BE2C (cell line): ENCODE measurements at regions not wholly inside any gene's neighbourhood (a gene's known extent, or its start where the extent isn't known, plus 50 kb on each side); places are given as distances from the start of the nearest gene placed in this dataset.
"Not testable (repeated sequence)": the region's sequence is repeated elsewhere in the genome, so short reads cannot be mapped to it uniquely, and the experiment has no call there.

ENCODE experiments used
- DNase-seq: peaks from one replicate; pipeline ENCODE4 v3.0.0-alpha.2; 2020
- H3K27me3 ChIP-seq: fragments of 250-450 bp; sonication (Bioruptor Pico); 2 replicates; pipeline ENCODE4 v1.5.1; 2020; ENCODE audit warnings: mild to moderate bottlenecking
- H3K36me3 ChIP-seq: fragments of 250-450 bp; sonication (Bioruptor Pico); 2 replicates; pipeline ENCODE4 v1.5.1; 2020; ENCODE audit warnings: mild to moderate bottlenecking
- H3K4me1 ChIP-seq: fragments of 250-450 bp; sonication (Bioruptor Pico); 2 replicates; pipeline ENCODE4 v1.5.1; 2020
- H3K4me3 ChIP-seq: 2 replicates; pipeline ENCODE4 v1.5.1; 2011; ENCODE audit warnings: low read depth, low read length
- H3K9me3 ChIP-seq: fragments of 250-450 bp; sonication (Bioruptor Pico); 2 replicates; pipeline ENCODE4 v1.5.1; 2020
- CTCF ChIP-seq: IDR thresholded peaks from 2 replicates; pipeline ENCODE4 v1.5.1; 2012; ENCODE audit warnings: mild to moderate bottlenecking, low read depth, low read length

GRCh38 chr2:8553643-8554042, 128.2 kb upstream of the ID2 start:
- no peak for TF ChIP-seq CTCF
- DNase-seq: no peak
- Histone ChIP-seq H3K4me3 (no peak overlapping the region), H3K4me1 (no peaks in the 10 kb centered on the region), H3K27me3 (no peaks in the 10 kb centered on the region), H3K36me3 (no peaks in the 10 kb centered on the region), H3K9me3 (no peaks in the 10 kb centered on the region; the same call in 1 of the 2 replicates)

GRCh38 chr2:8554296-8554806, 127.5 kb upstream of the ID2 start:
- TF ChIP-seq CTCF: no peak
- Histone ChIP-seq H3K9me3 (no peaks in the 10 kb centered on the region; the same call in 1 of the 2 replicates), H3K36me3 (no peaks in the 10 kb centered on the region), H3K4me1 (no peaks in the 10 kb centered on the region), H3K4me3 (no peak overlapping the region), H3K27me3 (no peaks in the 10 kb centered on the region)
- DNase-seq: no peak

- TF ChIP-seq CTCF: no peak
- no peak for DNase-seq
- Histone ChIP-seq H3K9me3 (no peaks in the 10 kb centered on the region; the same call in 1 of the 2 replicates), H3K27me3 (no peaks in the 10 kb centered on the region), H3K4me1 (no peaks in the 10 kb centered on the region), H3K4me3 (no peak overlapping the region), H3K36me3 (no peaks in the 10 kb centered on the region)
These were observed 126.3 kb upstream of the ID2 start for GRCh38 chr2:8555543-8555942.

GRCh38 chr2:8558096-8558495, 123.8 kb upstream of the ID2 start:
- Histone ChIP-seq H3K9me3 (no peaks in the 10 kb centered on the region; the same call in 1 of the 2 replicates), H3K36me3 (no peaks in the 10 kb centered on the region), H3K4me3 (no peak overlapping the region), H3K4me1 (no peaks in the 10 kb centered on the region), H3K27me3 (no peaks in the 10 kb centered on the region)
- DNase-seq: no peak
- TF ChIP-seq CTCF: no peak

GRCh38 chr2:8558956-8559355, 122.9 kb upstream of the ID2 start:
- Histone ChIP-seq H3K4me1 (no peaks in the 10 kb centered on the region), H3K9me3 (no peaks in the 10 kb centered on the region; the same call in 1 of the 2 replicates), H3K36me3 (no peaks in the 10 kb centered on the region), H3K27me3 (no peaks in the 10 kb centered on the region), H3K4me3 (no peak overlapping the region)
- no peak for DNase-seq
- TF ChIP-seq CTCF: no peak

GRCh38 chr2:8559805-8560204, 122.1 kb upstream of the ID2 start:
- H3K9me3 ChIP-seq: no peaks in the 10 kb centered on the region; the same call in 1 of the 2 replicates
- H3K27me3 ChIP-seq: no peaks in the 10 kb centered on the region
- DNase-seq: no peak
- no peak for TF ChIP-seq CTCF
- no peaks in the 10 kb centered on the region for H3K4me1 ChIP-seq
- no peak overlapping the region for H3K4me3 ChIP-seq
- no peaks in the 10 kb centered on the region for H3K36me3 ChIP-seq

GRCh38 chr2:8561692-8562091, 120.2 kb upstream of the ID2 start:
- not testable (repeated sequence) for H3K27me3 ChIP-seq, H3K4me3 ChIP-seq, H3K36me3 ChIP-seq, H3K4me1 ChIP-seq, DNase-seq, H3K9me3 ChIP-seq
